Retinal pigment epithelial cell (primary cell): ENCODE measurements at regions not wholly inside any gene's neighbourhood (a gene's known extent, or its start where the extent isn't known, plus 50 kb on each side); places are given as distances from the start of the nearest gene placed in this dataset.
"Not testable (repeated sequence)": the region's sequence is repeated elsewhere in the genome, so short reads cannot be mapped to it uniquely, and the experiment has no call there.

Experiments used
- DNase-seq: peaks from one replicate; pipeline ENCODE4 v3.0.0-alpha.2; 2010; ENCODE audit warnings: low read depth
- H3K4me3 ChIP-seq: 2 replicates; pipeline ENCODE4 v1.5.1; 2011; ENCODE audit warnings: mild to moderate bottlenecking, low read length, control low read depth, moderate library complexity
- CTCF ChIP-seq: conservative IDR thresholded peaks from 2 replicates; pipeline ENCODE4 v1.5.1; 2011; ENCODE audit warnings: low read depth, low read length, control low read depth, inconsistent platforms

- no peak for TF ChIP-seq CTCF
- peak; percentile 26 for DNase-seq
- H3K4me3 ChIP-seq, result no peak overlapping the region
Observed at GRCh38 chr9:30609713-30610112, 1774.7 kb upstream of the ACO1 start.

GRCh38 chr9:30616782-30617181 lies 1767.7 kb upstream of the ACO1 start:
- H3K4me3 ChIP-seq, DNase-seq: not testable (repeated sequence)

GRCh38 chr9:30622561-30622960 lies 1761.9 kb upstream of the ACO1 start:
- no peak overlapping the region for H3K4me3 ChIP-seq
- no peak for TF ChIP-seq CTCF
- no peak for DNase-seq

GRCh38 chr9:30628915-30629567 lies 1755.4 kb upstream of the ACO1 start:
- DNase-seq, result no peak
- no peak for TF ChIP-seq CTCF

GRCh38 chr9:30630459-30630858 lies 1754.0 kb upstream of the ACO1 start:
- DNase-seq, result no peak
- no peak overlapping the region for H3K4me3 ChIP-seq
- TF ChIP-seq CTCF, result no peak

More at GRCh38 chr9:30628915-30629567, 1755.4 kb upstream of the ACO1 start:
- no peak overlapping the region for H3K4me3 ChIP-seq

GRCh38 chr9:30646639-30647038 lies 1737.8 kb upstream of the ACO1 start:
- DNase-seq, H3K4me3 ChIP-seq: not testable (repeated sequence)

GRCh38 chr9:30661925-30662324 lies 1722.5 kb upstream of the ACO1 start:
- DNase-seq, result no peak

More at GRCh38 chr9:30661925-30662324, 1722.5 kb upstream of the ACO1 start:
- H3K4me3 ChIP-seq, result no peak overlapping the region
- TF ChIP-seq CTCF, result no peak
